Germinal center (tissue), 1 donor: ENCODE measurements at regions not wholly inside any gene's neighbourhood (a gene's known extent, or its start where the extent isn't known, plus 50 kb on each side); places are given as distances from the start of the nearest gene placed in this dataset.

Experiments
- DNase-seq: peaks from one replicate; pipeline ENCODE4 v3.0.0; 2012; ENCODE audit warnings: mixed read lengths, low spot score

- DNase-seq, result no peak
Observed at GRCh38 chr3:147854542-147854941, 445.4 kb downstream of the ZIC1 start.

DNA sequence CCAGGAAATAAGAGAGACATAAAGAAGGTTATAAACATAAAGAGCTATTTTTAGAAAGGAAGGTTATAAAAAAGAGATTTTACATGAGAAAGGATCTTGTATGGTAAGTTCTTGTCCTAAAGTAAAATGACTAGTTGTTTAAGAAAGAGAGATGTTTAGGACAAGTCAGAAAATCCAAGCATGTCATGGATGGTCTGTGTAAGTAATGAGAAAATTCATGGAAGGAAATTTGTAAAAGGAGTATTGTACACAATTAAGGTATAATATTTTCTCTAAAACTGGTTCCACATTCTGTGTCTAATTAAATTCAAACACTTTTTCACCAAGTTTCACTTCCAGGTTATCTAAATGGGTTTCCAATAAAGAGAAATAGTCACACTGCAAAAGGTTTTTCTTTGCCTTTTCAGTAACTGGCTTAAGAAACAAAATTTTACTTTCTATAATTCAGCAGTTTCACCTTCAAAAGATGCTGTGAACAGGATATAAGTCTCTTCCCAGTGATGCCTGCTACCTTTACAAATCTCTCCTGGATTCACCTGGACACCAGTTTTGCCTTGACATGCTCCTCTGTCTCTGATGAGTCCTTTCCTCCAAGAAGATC is 455.7 kb downstream of the ZIC1 start:
- DNase-seq, result no peak

DNA sequence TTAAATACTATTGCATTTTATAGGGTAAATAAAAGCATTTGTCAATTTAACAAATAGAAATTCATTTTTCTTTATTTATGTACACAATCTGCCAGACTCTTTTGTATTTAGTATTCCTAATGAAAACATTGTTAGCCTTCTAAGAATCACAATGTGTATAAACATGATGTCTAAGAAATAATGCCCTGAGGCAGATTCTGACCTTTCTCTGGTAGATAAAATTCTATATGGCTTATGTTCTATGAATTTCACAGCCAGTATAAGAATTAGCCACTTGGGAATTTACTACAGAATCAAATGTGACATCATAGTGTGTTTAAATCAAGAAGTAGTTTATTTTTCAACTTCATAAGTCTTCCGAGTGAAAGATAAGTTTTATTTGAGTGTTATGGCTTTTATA is 457.4 kb downstream of the ZIC1 start:
- no peak for DNase-seq

DNA sequence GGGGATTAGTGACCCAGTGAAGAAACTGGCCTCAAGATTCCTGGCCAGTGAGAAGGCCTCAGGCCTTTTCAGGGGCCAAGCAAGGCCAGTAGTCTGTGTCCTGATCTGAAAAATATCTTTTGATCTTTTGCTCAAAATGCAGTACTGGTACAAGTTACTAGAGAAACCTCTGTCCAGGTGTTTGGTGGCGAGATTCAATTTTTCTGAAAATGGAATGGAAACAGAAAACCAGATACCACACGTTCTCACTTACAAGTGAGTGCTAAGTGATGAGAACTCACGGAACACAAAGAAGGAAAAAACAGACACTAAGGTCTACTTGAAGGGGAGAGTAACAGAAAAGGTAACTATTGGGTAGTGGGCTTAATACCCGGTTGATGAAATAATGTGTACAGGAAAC is 463.4 kb downstream of the ZIC1 start:
- DNase-seq, result no peak

DNA sequence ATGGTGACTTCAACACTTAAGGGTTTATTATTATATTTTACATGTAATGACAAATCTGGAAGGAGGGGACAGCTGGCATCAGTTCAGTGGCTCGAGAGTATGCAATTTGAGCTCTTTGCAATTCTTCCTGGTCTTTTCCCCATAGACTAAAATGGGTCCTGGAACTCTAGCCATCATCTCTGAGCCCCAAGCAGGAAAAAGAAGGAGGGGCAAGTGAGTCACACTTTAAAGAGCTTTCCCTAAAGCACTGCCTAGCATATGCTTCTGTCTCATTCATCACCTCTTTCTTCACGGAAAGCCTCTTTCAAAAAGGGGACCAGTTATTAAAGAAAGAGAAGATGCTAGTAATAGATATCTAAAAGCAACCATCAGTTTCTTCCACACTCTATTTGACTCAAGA is 466.3 kb downstream of the ZIC1 start:
- DNase-seq, result no peak

- no peak for DNase-seq
Observed at GRCh38 chr3:147881933-147882332, 472.8 kb downstream of the ZIC1 start.

- no peak for DNase-seq
Observed at GRCh38 chr3:147886879-147887278, 477.7 kb downstream of the ZIC1 start.

GRCh38 chr3:147887797-147888196 is 478.6 kb downstream of the ZIC1 start:
- no peak for DNase-seq

- DNase-seq, result no peak
Observed at GRCh38 chr3:147890114-147890513, 480.9 kb downstream of the ZIC1 start.

DNA sequence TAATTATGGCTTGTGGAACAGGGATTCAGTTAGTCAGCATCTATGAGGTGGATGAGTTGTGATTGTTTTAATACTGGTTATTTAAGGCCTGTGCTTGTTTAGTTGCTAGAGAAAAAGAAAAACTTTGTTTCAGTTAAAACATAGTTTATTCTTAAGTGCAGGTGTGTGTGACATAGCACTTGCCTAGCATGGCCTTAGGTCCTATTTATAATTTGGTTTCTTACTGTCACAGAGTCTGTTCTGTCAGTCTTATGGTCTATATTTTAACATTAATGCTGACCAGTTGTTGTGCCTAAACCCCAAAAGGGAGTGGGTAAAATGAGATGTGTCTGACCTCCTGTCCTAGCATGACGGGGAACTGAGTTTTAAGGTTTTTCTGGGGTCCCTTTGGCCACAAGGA is 486.3 kb downstream of the ZIC1 start:
- no peak for DNase-seq

DNA sequence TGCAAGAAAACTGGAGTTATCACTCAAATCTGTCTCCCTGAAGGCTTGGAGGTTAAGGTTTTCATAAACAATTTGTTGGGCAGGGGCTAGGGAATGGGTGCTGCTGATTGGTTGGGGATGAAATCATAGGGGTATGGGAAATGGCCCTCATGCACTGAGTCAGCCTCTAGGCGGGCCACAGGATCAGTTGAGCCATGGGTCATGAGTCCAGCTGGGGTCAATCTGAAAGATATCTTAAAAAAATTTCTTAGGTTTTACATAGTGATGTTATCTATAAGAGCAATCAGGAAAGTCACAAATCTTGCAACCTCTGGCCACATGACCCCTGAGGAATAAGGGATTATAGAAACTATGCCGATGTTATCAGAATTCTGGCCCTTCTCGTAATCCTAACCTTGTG is 491.7 kb downstream of the ZIC1 start:
- no peak for DNase-seq

- no peak for DNase-seq
Observed at GRCh38 chr3:147903026-147903425, 493.9 kb downstream of the ZIC1 start.

DNA sequence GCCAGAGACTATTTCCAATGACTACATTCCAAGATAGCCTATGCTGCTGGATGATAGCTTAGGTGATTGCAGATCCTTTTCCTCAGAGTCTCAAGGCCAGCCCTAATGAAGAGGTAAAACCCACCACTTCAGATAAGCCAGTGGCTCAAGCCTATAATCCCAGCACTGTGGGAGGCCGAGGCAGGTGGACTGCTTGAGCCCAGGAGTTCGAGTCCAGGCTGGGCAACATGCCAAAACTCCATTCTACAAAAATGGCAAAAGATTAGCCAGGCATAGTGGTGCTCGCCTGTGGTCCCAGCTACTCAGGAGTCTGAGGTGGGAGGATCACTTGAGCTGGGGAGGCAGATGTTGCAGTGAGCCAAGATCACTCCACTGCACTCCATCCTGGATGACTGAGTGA is 495.3 kb downstream of the ZIC1 start:
- no peak for DNase-seq

- DNase-seq, result no peak
Observed at GRCh38 chr3:147906285-147906684, 497.1 kb downstream of the ZIC1 start.

GRCh38 chr3:147914532-147914931 is 505.4 kb downstream of the ZIC1 start:
- DNase-seq, result no peak

GRCh38 chr3:147915057-147915456 is 505.9 kb downstream of the ZIC1 start:
- DNase-seq, result no peak

GRCh38 chr3:147919496-147919895 is 510.3 kb downstream of the ZIC1 start:
- no peak for DNase-seq

DNA sequence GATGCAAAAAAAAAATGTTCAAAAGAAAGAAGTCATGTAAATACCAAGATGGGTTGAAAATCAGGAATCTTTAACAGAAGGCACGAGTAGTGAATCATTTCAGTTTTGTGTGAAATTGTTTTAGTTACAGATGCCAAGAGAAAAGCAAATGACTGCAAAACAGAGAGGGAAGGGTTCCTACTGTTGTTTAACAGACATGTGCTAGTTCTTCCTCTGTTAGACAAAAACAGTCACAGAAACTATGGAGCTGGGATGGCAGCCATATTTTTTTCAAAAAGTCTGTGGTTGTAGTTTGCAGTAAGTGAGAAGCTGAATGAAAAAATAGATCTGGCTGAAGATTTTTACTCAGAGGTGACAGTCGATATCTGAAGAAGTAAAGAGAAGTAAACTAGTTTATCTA is 511.9 kb downstream of the ZIC1 start:
- no peak for DNase-seq

- DNase-seq, result no peak
Observed at GRCh38 chr3:147924755-147925154, 515.6 kb downstream of the ZIC1 start.

DNA sequence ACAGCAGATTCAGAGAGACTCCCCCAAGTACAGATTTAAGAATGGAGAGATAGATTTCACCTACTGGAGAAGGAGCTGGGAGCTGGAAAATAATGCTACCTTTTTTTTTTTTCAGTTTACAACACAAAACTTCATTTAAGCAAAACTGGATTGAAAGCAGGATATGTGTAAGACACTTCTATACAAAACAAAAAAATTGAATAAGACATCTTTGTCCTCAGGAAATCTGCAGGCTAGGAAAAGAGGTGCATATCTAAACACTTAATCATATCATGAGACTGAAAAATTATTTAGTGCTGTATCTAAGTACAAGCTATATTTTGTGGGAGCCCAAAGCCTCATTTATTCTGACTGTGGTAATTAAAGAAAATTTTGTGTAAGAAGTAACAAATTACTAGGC is 516.1 kb downstream of the ZIC1 start:
- DNase-seq, result no peak

- DNase-seq, result no peak
Observed at GRCh38 chr3:147930232-147930807, 521.2 kb downstream of the ZIC1 start.

GRCh38 chr3:147934451-147935180 is 525.5 kb downstream of the ZIC1 start:
- no peak for DNase-seq

- no peak for DNase-seq
Observed at GRCh38 chr3:147937341-147937740, 528.2 kb downstream of the ZIC1 start.

DNA sequence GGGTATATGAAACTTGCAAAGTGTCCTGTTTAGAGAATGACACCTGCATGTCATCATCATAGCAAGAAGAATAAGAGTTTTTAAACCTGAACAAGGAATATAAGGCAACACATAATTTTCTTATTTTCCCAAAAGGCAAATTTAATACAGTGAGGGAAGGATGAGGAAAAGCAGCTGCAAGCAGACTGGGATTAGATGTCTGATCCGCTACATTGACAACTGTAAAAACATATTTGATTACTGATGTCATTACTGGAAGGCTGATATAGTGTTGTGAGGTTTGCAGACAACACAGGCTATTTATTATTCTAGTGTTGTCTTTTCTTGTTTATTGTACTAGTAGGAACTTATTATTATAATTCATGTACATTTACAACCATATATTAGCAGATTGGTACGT is 528.7 kb downstream of the ZIC1 start:
- DNase-seq, result no peak
